Astrocyte of the cerebellum (primary cell): ENCODE measurements at regions not wholly inside any gene's neighbourhood (a gene's known extent, or its start where the extent isn't known, plus 50 kb on each side); places are given as distances from the start of the nearest gene placed in this dataset.

ENCODE experiments used
- DNase-seq: peaks from one replicate; pipeline ENCODE4 v3.0.0-alpha.2; 2011; ENCODE audit warnings: low read depth
- H3K4me3 ChIP-seq: 2 replicates; pipeline ENCODE4 v1.5.1; 2011; ENCODE audit warnings: mild to moderate bottlenecking, low read depth, low read length, moderate library complexity
- CTCF ChIP-seq: IDR thresholded peaks from 2 replicates; pipeline ENCODE4 v1.5.1; 2012; ENCODE audit warnings: low read length, low read depth, moderate library complexity, mild to moderate bottlenecking; ENCODE audit errors: missing control alignments
- in situ Hi-C: cut with HindIII; loops from 2 replicates; pipeline ENCODE4 v1.10.0; 2017; ENCODE audit warnings: low sequenced_read_pairs

- in situ Hi-C loops = no loop called here
These were observed 94.4 kb upstream of the ASAP2 start for GRCh38 chr2:9112079-9112721.

GRCh38 chr2:9110893-9111569 lies 95.6 kb upstream of the ASAP2 start:
- no peak overlapping the region for H3K4me3 ChIP-seq
- peak; percentile 31 for TF ChIP-seq CTCF
- DNase-seq = no peak
- in situ Hi-C loops = no loop called here

More at GRCh38 chr2:9112079-9112721, 94.4 kb upstream of the ASAP2 start:
- DNase-seq = peak; percentile 65
- H3K4me3 ChIP-seq = no peak overlapping the region
- no peak for TF ChIP-seq CTCF

- in situ Hi-C loops = no loop called here
- H3K4me3 ChIP-seq = no peak overlapping the region
- DNase-seq = no peak
- TF ChIP-seq CTCF = no peak
These were observed 96.2 kb upstream of the ASAP2 start for GRCh38 chr2:9110346-9110884.

GRCh38 chr2:9109871-9110270 lies 96.7 kb upstream of the ASAP2 start:
- in situ Hi-C loops = no loop called here
- no peak for DNase-seq
- TF ChIP-seq CTCF = no peak

GRCh38 chr2:9108210-9108967 lies 98.2 kb upstream of the ASAP2 start:
- no peak for TF ChIP-seq CTCF
- no peak for DNase-seq
- in situ Hi-C loops = no loop called here
- H3K4me3 ChIP-seq = no peak overlapping the region

More at GRCh38 chr2:9109871-9110270, 96.7 kb upstream of the ASAP2 start:
- no peak overlapping the region for H3K4me3 ChIP-seq
